Renal cortex interstitium (tissue), 11 donors: ENCODE measurements at regions not wholly inside any gene's neighbourhood (a gene's known extent, or its start where the extent isn't known, plus 50 kb on each side); places are given as distances from the start of the nearest gene placed in this dataset.

Experiments
- DNase-seq, 11 donors: peaks; one replicate each; pipeline ENCODE4 v3.0.0-alpha.2; 2013; ENCODE audit warnings: low read depth in 9 of 11, low spot score in 4 of 11; ENCODE audit errors: extremely low read depth in 1 of 11

- DNase-seq: peak in 2 of 11 donors; percentile 39 to 48
These were observed 130.5 kb upstream of the ITGA1 start for GRCh38 chr5:52657247-52657645.

GRCh38 chr5:52658246-52658645 is 129.5 kb upstream of the ITGA1 start:
- no peak for DNase-seq

GRCh38 chr5:52660621-52661020 is 127.1 kb upstream of the ITGA1 start:
- no peak for DNase-seq

GRCh38 chr5:52661903-52662595 is 125.7 kb upstream of the ITGA1 start:
- no peak for DNase-seq

- DNase-seq: no peak
These were observed 122.2 kb upstream of the ITGA1 start for GRCh38 chr5:52665559-52665958.

- DNase-seq: no peak
These were observed 119.6 kb upstream of the ITGA1 start for GRCh38 chr5:52668139-52668538.

GRCh38 chr5:52668544-52669185 is 119.1 kb upstream of the ITGA1 start:
- DNase-seq: no peak

GRCh38 chr5:52672459-52672858 is 115.3 kb upstream of the ITGA1 start:
- no peak for DNase-seq

GRCh38 chr5:52673495-52673894 is 114.2 kb upstream of the ITGA1 start:
- DNase-seq: no peak

GRCh38 chr5:52674815-52675545 is 112.7 kb upstream of the ITGA1 start:
- DNase-seq: no peak

GRCh38 chr5:52682492-52682891 is 105.2 kb upstream of the ITGA1 start:
- DNase-seq: no peak

GRCh38 chr5:52684051-52684450 is 103.7 kb upstream of the ITGA1 start:
- no peak for DNase-seq

- DNase-seq: no peak
These were observed 102.2 kb upstream of the ITGA1 start for GRCh38 chr5:52685566-52685965.

- no peak for DNase-seq
These were observed 101.7 kb upstream of the ITGA1 start for GRCh38 chr5:52685971-52686370.

- DNase-seq: peak in 2 of 11 donors; percentile 38 to 55
These were observed 97.4 kb upstream of the ITGA1 start for GRCh38 chr5:52690236-52690768.

- DNase-seq: no peak
These were observed 95.7 kb upstream of the ITGA1 start for GRCh38 chr5:52692039-52692438.

- DNase-seq: no peak
These were observed 95.1 kb upstream of the ITGA1 start for GRCh38 chr5:52692606-52693005.

- no peak for DNase-seq
These were observed 94.4 kb upstream of the ITGA1 start for GRCh38 chr5:52693280-52693679.

- no peak for DNase-seq
These were observed 93.9 kb upstream of the ITGA1 start for GRCh38 chr5:52693836-52694235.

- DNase-seq: no peak
These were observed 93.1 kb upstream of the ITGA1 start for GRCh38 chr5:52694648-52695047.
